LoVo (cell line): ENCODE measurements at regions not wholly inside any gene's neighbourhood (a gene's known extent, or its start where the extent isn't known, plus 50 kb on each side); places are given as distances from the start of the nearest gene placed in this dataset.

Experiments used
- DNase-seq: peaks from one replicate; pipeline ENCODE4 v3.0.0-alpha.2; 2016; ENCODE audit warnings: low spot score

GRCh38 chr19:5392486-5392885, 51.9 kb upstream of the PTPRS start:
- no peak for DNase-seq

DNA sequence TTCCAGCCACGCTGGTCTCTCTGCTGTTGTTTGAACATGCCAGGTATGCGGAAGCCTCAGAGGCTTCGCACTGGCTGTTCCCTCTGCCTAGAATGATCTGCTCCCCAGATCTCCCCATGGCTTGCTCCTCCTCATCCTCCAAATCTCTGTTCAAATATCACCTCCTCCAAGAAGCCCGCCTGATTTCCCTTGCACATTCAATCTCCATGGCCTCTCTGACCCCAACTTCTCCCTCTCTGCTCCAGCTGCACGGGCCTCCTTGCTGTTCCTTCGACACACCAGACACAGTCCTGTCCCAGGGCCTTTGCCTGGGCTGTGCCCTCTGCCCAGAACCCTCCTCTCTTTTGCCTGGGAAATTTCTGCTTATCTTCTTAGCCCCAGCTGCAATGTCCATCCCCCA, 52.5 kb upstream of the PTPRS start:
- DNase-seq, result no peak

GRCh38 chr19:5394551-5395505, 54.2 kb upstream of the PTPRS start:
- DNase-seq, result no peak

- DNase-seq, result no peak
Measured at GRCh38 chr19:5395556-5395955, 54.9 kb upstream of the PTPRS start.

GRCh38 chr19:5396096-5396939, 55.7 kb upstream of the PTPRS start:
- no peak for DNase-seq

GRCh38 chr19:5396963-5397362, 56.4 kb upstream of the PTPRS start:
- no peak for DNase-seq

GRCh38 chr19:5397804-5398692, 57.2 kb upstream of the ZNRF4 start:
- no peak for DNase-seq

- no peak for DNase-seq
Measured at GRCh38 chr19:5398693-5399057, 56.5 kb upstream of the ZNRF4 start.

DNA sequence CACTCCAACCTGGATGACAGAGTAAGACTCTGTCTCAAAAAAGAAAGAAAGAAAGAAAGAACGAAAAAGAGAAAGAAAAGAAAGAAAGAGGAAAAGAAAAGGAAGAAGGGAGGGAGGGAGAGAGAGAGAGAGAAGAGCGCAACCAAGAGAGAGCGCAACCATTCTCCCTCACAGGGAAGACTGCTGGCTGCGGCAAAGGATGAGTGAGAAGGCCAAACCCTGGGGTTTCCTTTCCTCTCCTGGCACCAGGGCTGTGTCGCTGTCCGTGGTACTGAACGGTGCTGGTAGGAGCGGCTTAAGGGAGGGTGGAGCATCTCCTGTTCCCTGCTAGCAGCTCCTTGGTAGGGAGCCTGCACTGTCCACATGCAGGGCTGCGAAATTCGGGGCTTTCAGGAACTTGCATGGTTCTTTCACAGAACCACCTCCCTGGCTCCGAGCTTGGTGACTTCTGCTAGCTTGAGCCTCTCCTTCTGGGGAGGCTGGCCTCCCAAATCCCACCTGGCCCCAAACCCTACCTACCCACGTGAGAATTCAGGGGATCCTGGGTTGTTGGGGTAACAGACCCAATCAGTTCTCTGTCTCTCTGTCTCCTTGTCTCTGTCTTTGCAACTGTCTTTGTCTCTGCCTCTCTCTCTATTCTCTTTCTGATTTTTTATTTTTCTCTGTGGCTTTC, 51.1 kb upstream of the ZNRF4 start:
- DNase-seq, result peak; percentile 81
